Eye (tissue), 1 donor: ENCODE measurements at regions not wholly inside any gene's neighbourhood (a gene's known extent, or its start where the extent isn't known, plus 50 kb on each side); places are given as distances from the start of the nearest gene placed in this dataset.

ENCODE experiments used
- DNase-seq: peaks from one replicate; pipeline ENCODE4 v3.0.0-alpha.2; 2015

DNA sequence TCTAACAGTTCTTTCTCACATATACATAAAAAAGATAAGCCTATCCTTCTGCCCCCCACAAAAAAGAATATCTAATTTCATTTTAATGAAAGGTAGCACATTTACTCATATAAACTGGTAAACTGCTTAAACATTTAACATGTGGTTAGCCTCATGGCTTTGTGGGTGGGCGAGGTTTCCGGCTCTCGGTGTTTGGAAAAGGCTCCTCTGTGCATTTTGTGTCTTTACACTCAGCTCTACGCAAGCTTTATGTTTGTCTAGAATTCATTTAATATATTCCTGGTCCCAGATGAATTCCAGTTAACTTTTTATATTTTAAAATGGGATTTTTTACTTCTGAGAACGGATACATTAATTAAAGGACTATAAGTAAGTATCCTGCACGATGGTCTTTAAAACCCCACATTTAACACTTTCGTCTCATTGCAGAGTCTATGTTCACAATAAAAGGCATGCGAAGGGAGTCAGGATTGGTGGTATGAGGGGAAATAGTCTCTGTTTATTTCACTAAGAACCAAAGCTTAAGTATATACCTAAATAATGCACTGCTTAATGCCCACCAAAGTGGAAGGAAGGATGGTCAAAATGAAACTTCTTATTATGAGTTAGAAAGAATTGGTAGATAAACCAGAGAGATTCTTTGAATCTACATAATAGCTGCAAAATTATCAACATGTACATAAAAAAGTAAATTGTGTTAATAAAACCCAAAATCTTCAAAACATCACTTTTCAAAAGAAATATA is 197.2 kb downstream of the CRPPA start:
- DNase-seq, result no peak

DNA sequence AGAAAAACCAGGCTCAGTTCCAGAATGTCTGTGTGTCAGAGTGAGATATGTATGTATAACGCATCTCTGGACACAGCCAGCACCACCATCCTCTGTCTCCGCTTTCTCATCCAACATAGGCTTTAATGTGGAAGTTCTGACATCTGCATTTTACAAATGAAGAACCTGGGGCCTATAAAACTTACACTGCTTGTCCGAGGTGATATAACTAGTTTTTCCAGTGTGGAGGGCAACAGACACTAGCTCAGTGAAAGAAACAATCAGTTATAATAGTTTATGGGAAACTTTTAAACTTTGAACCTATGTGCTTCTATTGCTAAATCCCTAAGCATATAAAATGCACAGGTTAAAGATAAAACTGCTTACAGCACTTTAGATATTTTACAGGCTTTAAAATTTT is 208.7 kb downstream of the CRPPA start:
- DNase-seq, result no peak

DNA sequence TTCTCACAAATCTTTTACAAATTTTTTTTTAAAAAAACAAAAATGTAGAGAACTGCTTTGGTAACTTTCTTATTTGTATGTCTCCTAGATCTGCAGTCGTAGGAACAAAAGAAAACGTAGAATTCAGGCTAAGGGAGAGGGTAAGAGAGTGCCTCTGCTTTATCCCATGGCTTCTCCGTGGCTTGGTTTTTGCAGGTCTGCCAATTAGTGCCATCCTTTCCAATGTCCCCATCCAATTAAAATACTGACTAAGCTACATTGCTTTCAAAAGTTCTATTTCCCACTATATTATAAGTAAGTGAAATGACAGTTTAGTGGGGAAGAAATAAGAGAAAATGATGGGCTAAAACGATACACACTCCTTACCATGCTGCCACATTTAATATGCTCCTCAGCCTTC is 209.3 kb downstream of the CRPPA start:
- no peak for DNase-seq

DNA sequence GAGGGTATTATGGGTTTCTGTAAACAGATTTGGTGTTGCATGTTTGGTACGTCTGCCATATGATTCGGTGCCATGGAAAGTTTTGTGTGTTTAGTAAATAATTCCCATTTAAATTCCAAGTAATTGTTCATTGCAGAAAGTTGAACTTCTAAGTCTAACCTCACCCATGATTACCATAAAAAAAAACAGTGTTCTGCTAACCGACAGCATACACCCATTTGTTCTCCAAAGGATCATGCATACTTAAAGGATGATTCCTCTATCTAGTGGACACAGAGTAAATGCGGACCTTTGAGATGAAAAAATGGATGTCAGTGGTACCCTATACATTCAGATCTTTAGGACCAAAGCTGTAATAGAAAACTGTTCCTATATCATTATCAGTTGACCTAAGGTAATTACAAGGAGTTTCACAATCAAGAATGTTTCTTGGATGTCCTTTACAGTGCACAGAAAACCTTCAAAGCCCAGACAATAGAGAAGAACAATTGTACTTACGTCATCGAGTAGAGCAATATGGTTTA is 209.9 kb downstream of the CRPPA start:
- no peak for DNase-seq

DNA sequence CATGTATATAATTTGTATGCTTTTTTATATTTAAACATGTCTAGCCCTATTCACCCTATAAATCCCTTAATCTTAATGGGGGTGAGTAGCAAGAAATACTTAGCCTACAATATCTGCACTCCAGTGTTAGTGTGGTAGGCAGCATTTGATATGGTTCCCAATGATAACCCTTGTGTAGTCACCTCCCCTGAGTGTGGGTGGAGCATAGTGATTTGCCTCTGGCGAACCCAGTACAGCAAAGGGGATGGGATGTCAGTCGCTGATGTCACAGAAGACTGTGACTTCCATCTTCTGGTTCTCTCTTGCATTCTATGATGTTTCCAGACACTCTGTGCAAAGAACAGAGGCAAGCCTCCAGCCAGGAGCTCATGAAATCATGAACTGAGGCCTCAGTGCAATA is 211.2 kb downstream of the CRPPA start:
- DNase-seq, result no peak

DNA sequence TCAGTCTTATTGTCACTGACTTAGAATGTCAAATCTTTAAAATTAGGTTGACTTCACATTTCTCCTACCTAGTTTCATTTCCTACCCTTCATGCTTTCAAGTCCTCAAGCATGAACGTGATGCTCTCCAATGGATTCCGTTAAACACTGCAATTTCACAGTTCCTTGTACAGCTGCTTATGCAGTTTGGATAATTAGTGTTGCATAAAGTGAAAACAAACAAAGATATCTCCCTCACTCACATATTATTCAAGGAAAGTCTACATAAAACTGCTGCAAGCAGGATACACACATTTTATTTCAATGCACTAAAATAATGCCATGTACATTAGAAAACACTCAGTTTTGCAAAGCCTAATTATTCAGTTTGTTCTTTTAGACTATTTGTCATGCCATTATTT is 214.0 kb downstream of the CRPPA start:
- DNase-seq, result no peak

DNA sequence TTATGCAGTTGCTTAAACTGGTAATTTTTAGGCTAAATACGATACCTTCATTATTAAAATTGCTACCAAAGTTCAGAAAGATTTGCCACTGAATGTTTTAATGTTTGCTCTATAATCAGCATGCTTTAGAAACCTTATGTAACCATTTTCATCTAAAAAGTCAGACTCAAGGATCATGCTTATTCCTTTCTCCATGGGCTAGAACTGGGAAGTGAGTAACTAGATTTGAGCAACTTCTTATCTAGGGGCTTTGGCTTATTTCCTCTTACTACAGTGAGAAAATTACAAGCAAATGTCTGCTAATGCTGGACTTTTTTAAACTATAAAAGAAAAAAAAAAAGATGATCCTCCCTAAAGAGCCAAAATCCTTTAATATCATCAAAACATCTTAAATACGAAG is 215.9 kb downstream of the CRPPA start:
- DNase-seq, result no peak

DNA sequence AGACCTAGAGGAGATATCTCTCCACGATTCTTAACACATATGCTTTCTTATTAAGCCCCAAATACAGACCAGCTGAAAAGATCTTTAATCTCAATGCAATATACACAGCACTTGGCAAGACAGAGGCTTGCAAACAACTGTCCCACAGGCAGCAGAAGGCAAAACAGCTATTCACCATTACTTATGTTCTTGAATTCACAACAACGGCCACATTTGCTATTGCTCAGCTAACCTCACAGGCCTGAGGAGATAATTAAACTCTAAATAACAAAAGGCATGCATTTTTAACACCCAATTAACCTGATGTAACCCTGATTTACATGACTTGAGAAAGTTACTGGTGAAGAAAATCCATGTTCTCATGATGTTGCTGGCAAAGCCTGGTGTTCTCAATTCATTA is 216.4 kb downstream of the CRPPA start:
- DNase-seq, result no peak

DNA sequence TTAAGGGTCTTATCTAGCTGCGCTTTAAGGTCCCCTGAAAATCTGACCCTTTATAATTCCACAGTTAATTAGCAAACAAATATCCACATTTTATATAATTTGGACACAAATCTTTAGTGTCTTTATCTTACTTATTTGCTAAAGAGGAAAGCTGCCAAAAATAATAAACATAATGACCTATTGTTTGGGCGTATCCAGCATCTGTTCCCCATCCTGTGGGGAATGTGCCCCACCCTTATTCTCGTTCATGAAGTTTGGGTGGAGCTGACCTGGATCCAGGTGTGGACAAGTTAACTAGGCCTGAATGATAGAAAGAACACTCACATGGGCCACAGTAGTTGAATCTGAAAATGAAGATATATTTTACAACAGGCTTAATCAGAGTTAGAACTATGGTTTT is 218.3 kb downstream of the CRPPA start:
- DNase-seq, result no peak

DNA sequence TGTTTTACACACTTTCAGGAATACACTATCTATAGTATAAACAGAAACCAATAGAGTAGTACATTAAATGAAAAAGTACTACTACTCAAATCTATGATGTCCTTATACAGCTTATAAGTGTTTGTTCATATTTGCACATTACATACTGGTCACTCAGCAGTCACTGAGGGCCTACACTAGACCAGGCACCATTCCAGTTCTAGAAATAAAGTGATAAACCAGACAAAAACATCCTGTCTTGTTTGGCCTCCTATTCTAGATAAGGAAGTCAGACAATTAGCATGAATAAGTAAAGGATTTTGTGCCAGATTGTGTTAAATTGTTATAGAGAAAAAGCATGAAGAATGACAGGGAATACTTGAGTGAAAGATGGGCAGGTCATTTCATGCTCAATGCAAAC is 219.0 kb downstream of the CRPPA start:
- DNase-seq, result no peak

DNA sequence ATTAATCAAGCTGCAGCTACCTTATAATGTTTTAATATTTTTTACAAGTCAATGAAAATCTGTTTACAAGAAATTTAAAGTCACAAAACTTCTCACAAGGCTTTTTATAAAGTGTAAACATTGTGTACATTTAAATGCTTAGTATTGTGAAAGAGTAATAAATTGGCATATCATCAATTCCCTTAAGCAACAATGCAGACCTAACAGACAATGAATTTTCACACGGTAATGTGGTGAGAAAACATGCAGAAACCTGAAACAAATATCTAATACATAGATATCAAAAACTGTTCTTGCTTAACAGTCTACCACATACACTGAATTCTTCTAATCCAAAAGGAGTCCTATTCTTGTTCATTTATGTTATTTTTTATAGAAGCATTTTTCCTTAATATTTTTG is 220.7 kb downstream of the CRPPA start:
- no peak for DNase-seq

DNA sequence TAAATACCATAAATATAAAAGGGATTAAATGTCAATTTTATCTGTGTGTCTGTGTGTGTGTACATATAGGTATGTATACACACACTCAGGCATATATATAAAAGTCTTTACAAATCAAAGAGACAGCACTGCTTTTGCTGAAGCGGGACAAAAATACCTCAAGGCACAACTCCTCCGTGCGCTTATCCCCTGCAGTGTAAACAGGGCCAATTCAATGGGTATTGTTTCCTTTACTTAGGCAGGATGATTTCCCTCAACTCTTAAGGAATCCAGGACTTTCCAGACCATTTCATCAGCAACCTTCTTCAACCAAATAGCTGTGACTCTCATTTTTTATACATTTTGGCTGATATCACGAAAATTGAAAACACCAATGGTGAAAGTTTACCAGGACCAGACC is 227.7 kb downstream of the CRPPA start:
- no peak for DNase-seq

DNA sequence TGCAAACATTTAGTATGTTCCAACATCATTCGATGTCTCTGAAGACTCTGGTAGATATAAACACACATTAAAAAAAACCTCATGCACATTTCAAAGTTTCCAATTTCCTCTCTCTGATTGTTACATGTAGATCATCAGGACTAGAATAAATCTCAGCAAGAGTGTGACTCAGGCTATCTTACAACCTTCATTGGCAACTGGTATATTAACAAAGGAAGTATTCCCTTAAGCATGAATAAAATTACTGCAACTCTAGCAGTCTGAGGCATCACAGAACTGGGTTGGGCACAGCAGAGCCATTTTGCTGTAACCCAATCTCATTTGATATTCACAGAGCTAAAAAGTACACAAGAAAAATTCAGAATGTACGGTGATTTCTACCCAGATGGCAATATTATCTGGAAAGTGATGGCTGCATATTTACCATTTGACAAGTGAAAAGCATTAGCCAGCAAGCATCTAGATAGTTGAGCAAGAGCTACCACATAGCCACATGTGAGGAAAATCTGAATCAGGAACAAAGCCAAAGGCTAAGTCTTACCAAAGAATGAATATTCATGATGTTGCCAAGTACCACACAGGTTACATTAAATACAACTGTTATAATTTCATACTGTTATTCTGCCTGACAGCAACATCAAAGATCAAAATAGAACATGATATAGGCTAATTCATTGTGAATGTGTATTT is 232.2 kb downstream of the CRPPA start:
- DNase-seq, result no peak

DNA sequence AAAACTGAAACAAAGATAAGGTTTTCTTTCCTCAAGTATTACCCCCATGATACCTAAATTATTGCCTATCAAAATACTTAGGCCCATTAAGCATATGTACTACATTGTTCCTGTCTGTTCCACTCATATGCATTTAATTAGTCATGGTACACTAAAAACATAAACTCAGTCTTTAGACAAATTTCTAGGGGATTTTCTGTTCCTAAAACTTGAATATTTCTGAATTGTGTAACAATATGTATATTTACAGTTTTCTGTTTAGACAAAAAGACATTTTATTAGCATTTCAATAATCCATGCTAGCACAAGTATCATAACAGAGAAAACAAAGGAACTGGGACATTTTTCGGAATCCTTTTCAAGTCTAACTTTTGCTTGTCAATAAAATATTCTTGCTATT is 234.2 kb downstream of the CRPPA start:
- DNase-seq, result no peak

DNA sequence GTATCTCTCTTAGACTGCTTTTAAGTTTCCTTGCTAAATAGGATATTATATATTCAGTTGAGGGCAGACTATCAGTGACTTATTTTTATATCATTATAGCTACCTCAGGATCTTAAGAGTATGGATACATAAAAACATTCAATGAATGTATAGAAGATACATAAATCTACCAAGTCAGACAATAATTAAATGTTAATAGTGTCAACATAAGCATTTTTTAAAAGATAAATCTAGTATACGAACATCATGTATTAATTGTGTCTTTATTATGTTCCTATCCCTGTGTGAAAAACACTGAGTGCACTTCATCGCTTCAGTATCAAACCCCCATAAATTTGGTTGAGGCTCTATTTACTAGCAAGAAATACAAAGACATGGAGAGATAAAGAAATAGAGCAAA is 242.8 kb downstream of the CRPPA start:
- DNase-seq, result no peak

DNA sequence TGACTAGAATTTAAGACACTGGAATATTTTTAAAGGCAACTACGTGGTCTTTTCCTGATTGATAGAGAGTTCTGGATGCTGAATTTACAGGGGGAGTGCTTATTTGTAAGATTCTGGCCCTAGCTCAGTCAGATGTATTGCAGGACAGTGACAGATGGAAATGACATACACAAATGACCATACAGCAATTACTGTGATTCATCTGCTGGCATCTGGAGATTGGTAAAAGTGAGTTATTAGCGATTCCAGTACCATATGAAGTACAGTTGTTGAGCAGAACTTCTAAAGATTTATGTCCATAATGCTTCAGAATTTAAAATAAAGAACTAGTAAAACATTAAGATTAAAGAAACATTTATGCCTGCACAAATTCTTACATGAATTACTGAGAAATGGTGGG is 243.2 kb downstream of the CRPPA start:
- DNase-seq, result no peak

DNA sequence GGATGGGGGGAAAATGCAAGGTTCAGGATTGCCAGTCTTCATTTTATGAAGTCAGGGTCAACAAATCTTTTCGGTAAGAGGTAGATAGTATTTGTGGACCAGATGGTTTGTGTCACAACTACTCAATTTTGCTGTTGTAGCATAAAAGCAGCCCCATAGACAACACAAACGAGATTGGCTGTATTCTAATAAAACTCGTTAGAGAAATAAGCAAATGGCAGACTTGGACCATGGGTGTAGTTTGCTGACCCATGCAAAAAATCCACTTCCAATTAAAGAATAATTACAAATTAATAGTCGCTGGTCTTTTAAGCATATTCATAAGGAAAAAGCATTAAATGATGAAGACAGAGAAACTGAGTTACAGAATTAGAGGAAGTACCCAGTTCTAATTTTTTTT is 247.1 kb downstream of the CRPPA start:
- DNase-seq, result no peak

DNA sequence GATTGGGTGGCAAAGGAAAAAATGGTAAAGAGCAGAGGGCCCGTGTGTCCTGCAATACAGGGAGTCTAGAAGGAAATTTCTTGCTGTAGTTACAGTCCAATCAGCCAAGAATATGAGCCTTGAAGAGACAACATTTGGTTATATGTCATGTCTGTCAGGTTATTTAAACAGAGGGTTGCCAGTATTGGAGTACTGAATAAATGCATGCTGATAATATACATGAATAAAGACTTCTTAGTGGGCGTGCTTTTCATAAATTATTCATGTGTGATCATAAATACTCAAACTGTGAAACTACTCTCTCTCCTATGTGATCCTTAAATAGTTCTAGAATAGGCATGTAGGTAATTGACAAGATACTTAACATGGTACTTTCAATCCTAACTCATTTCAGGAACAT is 249.0 kb downstream of the CRPPA start:
- no peak for DNase-seq

DNA sequence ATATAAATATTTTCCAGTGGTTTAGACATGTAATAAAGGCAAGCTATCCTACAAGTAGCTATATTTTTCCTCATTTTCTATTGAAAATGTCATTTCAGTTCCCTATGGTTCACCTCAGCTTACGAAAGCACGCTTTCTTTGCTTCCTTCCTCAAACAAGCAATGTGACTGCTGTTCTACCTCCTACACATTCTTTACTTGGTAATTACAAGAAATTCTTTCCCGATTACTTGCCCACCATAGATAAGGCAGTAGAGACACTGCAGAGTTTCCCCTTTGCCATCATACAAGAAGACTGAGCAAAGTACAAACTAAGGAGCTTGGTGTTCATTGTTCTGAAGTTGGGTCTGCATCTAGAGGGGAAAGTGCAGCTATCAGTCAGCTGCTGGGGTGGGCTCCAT is 249.4 kb downstream of the CRPPA start:
- no peak for DNase-seq

DNA sequence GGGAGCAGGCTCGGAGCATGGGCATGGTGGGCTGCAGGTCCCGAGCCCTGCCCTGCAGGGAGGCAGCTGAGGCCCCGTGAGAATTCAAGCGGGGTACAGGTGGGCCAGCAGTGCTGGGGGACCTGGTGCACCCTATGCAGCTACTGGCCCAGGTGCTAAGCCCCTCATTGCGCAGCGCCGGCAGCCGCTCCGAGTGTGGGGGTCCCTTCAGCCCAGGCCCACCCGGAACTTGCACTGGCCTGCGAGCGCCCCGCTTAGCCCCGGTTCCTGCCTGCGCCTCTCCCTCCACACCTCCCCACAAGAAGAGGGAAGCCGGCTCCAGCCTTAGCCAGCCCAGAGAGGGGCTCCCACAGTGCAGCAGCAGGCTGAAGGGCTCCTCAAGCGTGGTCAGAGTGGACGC is 250.7 kb downstream of the CRPPA start:
- DNase-seq, result no peak

DNA sequence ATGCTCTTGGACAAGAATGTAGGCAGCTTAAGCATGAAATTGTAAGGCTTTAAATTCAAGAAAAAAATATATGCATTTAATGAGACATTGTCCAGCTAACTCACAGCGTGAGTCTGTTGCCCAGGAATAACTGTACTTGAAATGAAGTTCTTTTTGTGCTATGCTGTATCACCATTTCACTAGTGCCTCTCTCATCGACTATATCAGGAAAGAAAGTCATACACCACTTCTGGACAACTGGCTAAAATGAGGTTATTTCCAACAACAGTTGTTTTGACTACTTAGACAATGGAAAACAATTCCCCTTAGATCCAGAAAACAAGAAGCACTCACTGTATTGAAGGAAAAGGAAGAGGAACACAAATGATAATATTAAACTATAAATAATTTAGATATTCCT is 251.8 kb downstream of the CRPPA start:
- DNase-seq, result no peak

DNA sequence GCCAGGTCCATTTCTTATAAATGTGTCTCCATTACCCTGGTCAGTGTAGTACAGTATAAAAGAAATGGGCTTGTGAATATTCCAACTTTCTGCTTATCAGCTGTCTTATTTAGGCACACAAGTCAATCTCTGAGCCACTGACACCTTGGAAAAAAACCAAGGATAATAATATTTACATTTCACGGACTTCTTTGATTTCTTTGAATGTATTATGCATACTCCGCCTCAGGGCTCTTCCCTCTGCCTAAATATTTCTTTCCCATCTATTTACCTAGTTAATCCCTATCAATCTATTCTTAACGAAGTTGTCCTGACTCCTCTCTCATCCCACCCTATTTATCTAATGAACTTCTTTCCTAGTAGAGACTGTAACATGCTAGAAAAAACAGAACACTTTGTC is 253.8 kb downstream of the CRPPA start:
- no peak for DNase-seq

DNA sequence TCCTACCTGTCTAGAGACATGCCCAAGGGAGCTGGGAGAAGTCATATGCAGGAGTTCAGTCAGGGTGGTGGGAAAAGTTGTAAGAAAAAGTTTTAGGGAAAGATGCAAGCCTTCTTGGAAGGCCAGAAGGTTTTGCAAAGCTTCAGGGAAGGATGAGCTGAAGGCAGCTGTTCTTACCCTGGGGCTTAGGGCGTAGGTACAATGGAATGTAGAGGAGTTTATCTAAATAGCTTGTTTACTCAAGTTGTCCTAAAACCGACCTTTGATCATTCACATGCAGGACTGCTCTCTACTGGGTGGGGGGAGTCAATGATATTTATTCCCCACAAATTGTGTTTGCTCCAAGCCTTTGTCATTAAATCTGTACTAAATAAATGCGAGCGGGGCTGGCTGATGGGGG is 277.0 kb downstream of the CRPPA start:
- DNase-seq, result no peak

DNA sequence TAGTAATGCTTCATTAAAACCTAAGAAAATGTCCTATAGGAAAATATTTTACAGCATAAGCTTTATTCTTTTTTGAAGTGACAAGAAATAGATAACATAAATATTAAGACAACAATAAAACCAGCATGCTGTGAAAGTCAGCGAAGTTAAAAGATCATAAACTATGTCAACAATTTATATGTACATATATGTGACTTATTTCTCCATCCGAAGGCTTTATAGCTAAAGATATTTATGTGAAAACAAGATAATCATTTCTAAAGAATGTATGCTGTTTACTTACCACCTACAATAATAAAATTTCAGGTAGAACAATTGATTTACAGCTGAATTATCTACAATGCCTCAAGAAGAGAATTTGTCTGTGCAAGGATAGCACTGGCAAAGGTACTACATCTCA is 283.4 kb downstream of the CRPPA start:
- no peak for DNase-seq

DNA sequence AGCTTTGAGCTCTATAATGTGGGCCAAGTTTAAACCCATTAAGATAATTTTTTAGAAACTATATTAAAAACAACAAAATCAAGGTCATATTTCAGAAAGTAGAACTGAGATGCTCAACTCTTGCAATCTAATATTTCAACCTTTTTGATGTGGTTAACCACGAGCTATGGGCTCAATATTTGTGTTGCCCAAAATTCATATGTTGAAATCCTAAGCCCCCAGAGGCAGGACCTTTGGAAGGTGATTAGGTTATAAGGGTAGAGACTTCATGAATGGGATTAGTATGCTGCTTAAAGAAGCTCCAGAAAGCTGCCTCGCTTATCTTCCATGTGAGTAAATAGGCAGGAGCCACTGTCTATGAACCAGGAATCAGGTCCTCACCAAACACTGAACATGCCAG is 284.4 kb downstream of the CRPPA start:
- DNase-seq, result no peak
